GM23338 (cell line): ENCODE measurements at regions not wholly inside any gene's neighbourhood (a gene's known extent, or its start where the extent isn't known, plus 50 kb on each side); places are given as distances from the start of the nearest gene placed in this dataset.

Source experiments
- CREB1 ChIP-seq: fragments of 250-450 bp; sonication (Bioruptor Pico); IDR thresholded peaks from 2 replicates; pipeline ENCODE4 v1.5.0; 2020; ENCODE audit warnings: low read depth, mild to moderate bottlenecking, moderate library complexity
- CTCF ChIP-seq, 2 experiments: fragments of 200-600 bp in 1 of 2; sonication (generic) in 1 of 2; conservative IDR thresholded peaks; 2 replicates each; pipeline versions ENCODE4 v1.5.1 to v1.6.1; 2016 to 2017; ENCODE audit warnings: antibody characterized with exemption in 2 of 2, low read depth in 2 of 2, mild to moderate bottlenecking in 2 of 2, moderate library complexity in 1 of 2
- ETS1 ChIP-seq: IDR thresholded peaks from 2 replicates; pipeline ENCODE4 v1.6.1; 2016; ENCODE audit warnings: antibody characterized with exemption
- EZH2 ChIP-seq: fragments of 200-600 bp; sonication (generic); IDR thresholded peaks from one replicate; pipeline ENCODE4 v1.8.0; 2017; ENCODE audit warnings: antibody characterized with exemption, mild to moderate bottlenecking, low read depth; ENCODE audit not compliant: unreplicated experiment
- EZH2phosphoT487 ChIP-seq: fragments of 200-600 bp; sonication (generic); IDR thresholded peaks from one replicate; pipeline ENCODE4 v1.8.1; 2018; ENCODE audit warnings: antibody characterized with exemption; ENCODE audit not compliant: unreplicated experiment
- JUNB ChIP-seq: IDR thresholded peaks from one replicate; pipeline ENCODE4 v1.6.1; 2016; ENCODE audit warnings: antibody characterized with exemption; ENCODE audit not compliant: unreplicated experiment
- NANOG ChIP-seq: IDR thresholded peaks from 2 replicates; pipeline ENCODE4 v1.6.1; 2016; ENCODE audit warnings: antibody characterized with exemption, borderline replicate concordance
- POLR2AphosphoS5 ChIP-seq: IDR thresholded peaks from 2 replicates; pipeline ENCODE4 v1.6.1; 2016; ENCODE audit warnings: antibody characterized with exemption, low read depth
- REST ChIP-seq: IDR thresholded peaks from one replicate; pipeline ENCODE4 v1.6.1; 2018; ENCODE audit warnings: antibody characterized with exemption; ENCODE audit not compliant: unreplicated experiment
- ZNF114 ChIP-seq: fragments of 250-450 bp; sonication (Bioruptor Pico); IDR thresholded peaks from 2 replicates; pipeline ENCODE4 v1.5.0; 2020; ENCODE audit warnings: mild to moderate bottlenecking, moderate library complexity
- ZNF331 ChIP-seq: fragments of 250-450 bp; sonication (Bioruptor Pico); IDR thresholded peaks from 2 replicates; pipeline ENCODE4 v1.5.0; 2020; ENCODE audit warnings: low read depth, mild to moderate bottlenecking, moderate library complexity

GRCh38 chr2:58938988-58939387 is 697.9 kb upstream of the FANCL start:
- TF ChIP-seq EZH2: no peak
- no peak for TF ChIP-seq ZNF114 (CRISPR knock-in tag)
- no peak for TF ChIP-seq REST
- no peak for TF ChIP-seq CTCF (conservative IDR thresholded peaks at IDR 0.05; ENCODE audit: low read depth in 2 of 2)
- no peak for TF ChIP-seq EZH2phosphoT487
- TF ChIP-seq ZNF331 (CRISPR knock-in tag): no peak
- TF ChIP-seq POLR2AphosphoS5: no peak
- no peak for TF ChIP-seq JUNB
- no peak for TF ChIP-seq CREB1 (CRISPR knock-in tag)
- TF ChIP-seq ETS1: no peak
- TF ChIP-seq NANOG: no peak
